GDM1 (cell line): ENCODE measurements at regions not wholly inside any gene's neighbourhood (a gene's known extent, or its start where the extent isn't known, plus 50 kb on each side); places are given as distances from the start of the nearest gene placed in this dataset.

Source experiments
- DNase-seq: peaks from one replicate; lab custom pipeline; 2025; lab: John Stamatoyannopoulos, UW

DNA sequence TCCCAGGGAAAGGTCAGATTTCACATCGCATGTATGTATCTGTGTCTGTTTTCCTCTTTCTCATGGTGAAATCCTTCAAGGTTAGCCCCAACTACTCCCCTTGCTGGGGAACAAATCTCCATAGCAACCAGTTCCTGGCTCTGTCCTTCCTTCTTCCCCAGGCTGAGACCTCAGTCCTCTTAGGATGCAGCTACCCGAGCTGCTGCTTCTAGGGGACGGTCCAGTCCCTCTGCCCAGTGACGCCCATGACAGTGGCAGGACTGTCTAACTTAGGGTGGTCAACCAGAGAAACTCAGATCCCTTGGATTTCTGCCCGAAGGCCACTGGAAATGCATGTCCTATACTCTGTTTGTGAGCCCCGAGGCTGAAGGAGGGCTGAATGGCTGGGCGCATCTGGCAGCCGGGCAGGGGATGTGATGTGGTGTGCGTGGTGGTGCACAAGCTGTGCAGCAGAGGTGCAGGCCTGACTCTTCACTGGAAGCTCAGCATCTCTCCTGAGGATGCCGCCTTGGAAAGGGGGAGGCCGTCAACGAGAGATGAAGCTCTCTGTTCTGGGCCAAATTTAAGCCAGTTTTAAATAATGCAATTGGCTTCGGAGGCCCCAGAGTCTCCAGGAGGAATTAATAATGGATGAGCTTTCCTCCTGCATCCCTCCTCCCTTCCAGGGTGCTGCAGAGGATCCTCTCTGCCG lies 118.7 kb upstream of the B3GAT1 start:
- no peak for DNase-seq

GRCh38 chr11:134529212-134530096 lies 117.4 kb upstream of the B3GAT1 start:
- DNase-seq: no peak

GRCh38 chr11:134528453-134528852 lies 116.4 kb upstream of the B3GAT1 start:
- DNase-seq: no peak

- DNase-seq: no peak
Measured at GRCh38 chr11:134527382-134528243, 115.6 kb upstream of the B3GAT1 start.

- DNase-seq: no peak
Measured at GRCh38 chr11:134524896-134525845, 113.1 kb upstream of the B3GAT1 start.

GRCh38 chr11:134524201-134524600 lies 112.2 kb upstream of the B3GAT1 start:
- DNase-seq: no peak

DNA sequence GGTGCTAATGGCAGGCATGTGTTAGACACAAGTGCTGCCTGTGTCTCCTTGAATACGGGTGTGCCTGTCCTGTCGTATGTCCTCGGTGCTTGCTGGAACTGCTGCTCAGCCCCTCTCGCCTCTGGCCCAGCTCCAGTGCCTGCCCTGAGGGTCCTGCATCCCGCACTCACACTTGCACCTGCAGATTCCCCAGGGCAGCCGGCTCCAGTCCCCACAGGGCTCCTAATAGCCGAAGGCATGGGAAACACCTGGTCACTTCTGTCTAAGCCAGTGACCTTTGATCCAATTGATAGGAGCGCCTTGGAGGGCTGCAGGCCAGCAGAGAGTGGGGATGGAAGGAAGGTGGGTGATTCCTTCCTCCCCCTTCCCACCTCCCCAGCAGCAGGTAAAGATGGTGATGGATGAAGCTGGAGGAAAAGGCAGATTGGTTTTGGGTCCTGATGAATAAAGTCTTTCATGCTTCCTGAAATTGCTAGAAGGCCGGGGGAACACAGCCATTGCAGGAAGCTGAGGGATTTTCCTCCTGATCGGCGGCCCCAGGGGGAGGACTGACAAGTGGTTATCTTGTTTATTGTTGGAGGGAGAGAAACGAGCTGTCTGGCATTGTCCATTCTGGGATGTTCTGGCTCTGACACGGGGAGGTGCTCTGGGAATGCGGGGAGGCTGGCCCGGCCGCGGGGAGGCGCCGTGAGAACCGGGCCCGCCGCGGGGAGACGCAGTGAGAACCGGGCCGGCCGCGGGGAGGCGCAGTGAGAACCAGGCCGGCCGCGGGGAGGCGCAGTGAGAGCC lies 110.9 kb upstream of the B3GAT1 start:
- no peak for DNase-seq

DNA sequence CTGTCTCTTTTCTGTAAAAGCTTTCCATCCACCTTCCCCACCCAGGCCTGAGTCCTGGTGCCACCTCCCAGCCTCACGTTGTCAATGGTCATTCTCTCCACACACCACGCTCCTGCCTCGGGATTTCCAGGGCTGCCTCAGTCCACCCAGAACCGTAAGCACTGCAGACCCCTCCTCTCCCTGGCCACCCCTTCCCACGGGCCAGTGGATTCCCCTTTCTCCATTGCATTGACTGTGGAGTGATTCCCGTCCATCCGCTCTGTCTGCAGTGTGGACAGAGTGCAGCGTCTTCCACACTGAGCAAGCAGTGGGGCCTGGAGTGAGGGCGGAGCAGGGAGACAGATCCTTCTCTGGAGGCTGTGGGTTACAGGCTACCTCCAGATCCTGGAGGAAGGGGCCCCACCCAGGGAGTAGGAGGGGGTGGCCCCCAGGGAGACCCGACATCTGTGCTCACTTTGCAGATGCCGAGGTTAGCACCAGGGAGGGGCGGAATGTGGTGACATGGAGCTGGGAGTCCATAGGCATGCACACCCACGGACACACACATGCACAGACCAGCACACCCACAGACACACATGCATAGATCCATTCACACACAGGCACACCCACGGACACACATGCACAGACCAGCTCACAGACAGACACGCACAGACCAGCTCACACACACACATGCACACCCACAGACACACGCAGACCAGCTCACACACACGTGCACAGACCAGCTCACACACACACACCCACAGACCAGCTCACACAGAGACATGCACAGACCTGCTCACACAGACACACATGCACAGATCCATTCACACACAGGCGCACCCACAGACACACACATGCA lies 109.6 kb upstream of the B3GAT1 start:
- DNase-seq: no peak

- DNase-seq: no peak
Measured at GRCh38 chr11:134521001-134521400, 109.0 kb upstream of the B3GAT1 start.

DNA sequence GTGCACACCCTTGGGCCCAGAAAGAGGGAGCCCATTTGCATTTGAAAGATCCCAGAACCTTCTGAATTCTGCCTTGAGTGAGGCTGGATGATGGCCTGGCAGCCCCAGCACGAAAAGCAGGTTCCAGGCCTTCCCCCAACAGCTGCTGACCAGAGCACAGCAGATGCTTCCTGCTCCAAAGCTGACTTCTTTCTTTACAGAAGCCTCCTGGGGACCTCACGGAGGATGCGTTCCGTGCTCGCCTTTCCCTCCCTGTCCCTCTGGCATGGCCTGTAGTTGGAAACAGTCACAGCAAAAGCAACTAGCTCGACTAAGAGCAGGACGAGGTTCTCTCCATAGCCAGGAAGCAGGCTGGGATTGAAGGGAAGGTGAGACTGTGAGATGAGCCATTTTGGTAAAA lies 107.7 kb upstream of the B3GAT1 start:
- DNase-seq: no peak

DNA sequence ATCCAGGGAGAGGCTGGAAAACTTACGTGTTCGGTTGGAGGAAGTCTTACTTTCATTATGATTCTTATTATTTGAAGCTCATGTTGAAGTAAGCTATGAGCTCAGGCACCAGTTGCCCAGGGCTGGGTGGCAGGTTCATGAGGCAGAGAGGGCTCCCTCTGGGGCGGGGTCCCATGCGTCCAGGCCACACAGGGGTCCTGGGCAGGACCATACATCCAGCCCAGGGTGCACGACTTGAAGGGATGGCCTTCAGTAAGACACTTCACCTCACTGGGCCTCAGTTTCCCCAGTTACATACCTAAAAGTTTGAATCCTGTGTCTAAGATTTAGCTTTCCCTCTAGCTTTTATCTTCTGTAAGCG lies 107.3 kb upstream of the B3GAT1 start:
- no peak for DNase-seq

DNA sequence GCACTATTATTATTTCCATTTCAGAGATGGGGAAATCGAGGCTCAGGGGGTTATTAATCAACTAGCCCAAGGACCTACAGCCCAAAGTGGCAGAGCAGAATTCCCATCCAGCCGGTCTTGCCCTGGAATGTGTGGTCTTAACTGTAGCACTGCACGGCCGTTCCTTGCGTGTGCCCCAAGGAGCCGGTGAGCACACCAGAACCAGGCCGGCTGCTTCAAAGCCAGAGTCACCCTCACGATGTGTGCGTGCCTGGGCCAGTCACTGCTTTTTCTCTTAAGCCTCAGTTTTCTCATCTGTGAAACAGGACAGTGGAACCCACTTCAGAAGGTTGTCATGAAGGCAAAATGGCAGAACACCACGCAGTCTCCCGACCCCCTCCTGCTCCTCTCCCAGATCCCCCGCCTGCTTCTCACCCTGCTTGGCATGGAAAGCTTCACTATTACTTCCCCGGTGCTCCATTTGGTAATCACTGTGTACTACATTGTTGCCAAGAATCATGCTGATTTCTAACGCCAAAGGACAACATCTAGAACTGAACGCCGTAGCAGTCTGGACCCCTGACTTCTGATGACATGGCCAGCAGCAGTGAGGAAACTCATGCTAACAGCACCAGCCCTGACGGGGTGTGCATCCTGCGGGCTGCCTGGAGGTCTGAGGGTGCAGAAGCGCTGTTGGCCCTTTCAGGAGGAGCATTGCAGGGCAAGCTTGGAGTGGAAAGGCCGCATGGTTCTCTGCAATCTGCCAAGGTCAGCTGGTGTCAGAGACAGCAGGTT lies 106.8 kb upstream of the B3GAT1 start:
- DNase-seq: no peak

DNA sequence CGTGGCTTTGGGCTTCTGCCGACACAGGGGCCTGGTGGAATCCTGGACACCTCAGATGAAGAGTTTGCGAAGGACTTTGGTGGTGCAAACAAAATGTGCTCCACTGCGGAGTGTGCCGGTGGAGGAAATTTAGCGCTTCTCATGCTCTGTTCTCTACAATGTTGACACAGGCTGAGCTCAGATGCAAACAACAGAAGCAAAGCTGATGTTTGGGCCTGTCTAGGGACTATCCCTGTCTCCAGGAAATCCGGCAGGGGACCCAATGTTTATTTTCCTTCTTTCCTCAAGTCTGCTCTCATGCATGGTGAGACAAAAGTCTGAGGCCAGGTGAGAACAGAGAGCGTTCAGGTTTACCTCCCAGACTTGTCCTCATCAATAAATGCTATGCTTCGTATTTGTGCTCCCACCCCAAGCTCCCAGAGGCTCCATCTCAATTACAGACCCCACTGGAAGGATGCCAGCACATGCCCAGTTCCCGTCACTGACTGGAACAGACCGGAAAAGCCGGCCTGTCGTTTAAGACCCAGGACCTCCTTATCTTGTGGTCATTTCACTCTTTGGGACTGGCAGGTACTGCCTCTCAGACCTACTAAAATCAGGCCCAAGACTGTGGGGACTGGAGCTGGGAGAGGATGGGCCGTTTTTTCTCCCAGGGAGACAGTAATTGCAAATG lies 105.7 kb upstream of the B3GAT1 start:
- DNase-seq: no peak

DNA sequence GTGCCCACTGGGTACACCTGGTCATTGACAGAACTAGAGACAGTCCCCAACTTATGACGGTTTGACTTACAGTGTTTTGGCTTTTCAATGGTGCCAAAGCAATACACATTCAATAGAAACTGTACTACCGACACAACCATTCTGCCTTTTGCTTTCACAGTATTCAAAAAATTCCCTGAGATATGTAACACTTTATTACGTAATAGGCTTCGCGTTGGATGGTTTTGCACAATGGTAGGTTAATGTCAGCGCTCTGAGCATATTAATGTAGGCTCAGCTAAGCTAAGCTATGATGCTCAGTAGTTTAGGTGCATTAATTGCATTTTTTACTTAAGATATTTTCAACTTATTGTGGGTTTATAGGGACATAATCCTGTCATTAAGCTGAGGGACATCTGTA lies 105.1 kb upstream of the B3GAT1 start:
- DNase-seq: no peak

- no peak for DNase-seq
Measured at GRCh38 chr11:134516529-134516928, 104.5 kb upstream of the B3GAT1 start.

GRCh38 chr11:134515081-134515960 lies 103.3 kb upstream of the B3GAT1 start:
- DNase-seq: no peak

DNA sequence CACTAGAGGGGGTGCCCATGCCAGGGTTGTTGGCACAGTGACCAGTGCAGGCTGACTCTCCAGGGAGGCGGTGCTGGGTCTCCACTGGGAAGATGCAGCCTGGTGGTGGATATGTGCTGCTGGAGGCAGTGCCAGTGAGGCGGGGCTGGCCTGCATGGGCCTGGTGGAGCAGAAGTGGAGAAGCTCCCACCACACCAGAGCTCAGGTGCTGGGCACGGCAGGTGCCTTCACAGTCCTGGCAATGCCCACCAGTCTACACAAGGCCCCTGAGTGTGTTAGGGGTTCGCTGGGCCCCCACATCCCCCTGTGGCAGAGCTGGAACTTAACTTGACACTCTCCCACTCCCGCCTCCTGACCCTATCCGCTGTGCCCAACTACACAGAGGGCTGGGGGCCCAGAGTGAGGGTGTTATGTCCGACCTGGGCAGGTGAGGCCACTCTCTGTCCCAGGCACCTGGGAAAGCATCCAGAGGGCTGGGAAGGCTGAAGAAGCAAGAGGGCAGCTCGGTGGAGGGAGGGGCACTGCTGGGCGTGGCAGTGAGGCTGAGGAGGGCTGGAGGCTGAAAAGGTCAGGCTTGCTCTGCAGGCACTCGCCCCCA lies 102.4 kb upstream of the B3GAT1 start:
- DNase-seq: no peak
